HG03575 (cell line): ENCODE measurements at regions not wholly inside any gene's neighbourhood (a gene's known extent, or its start where the extent isn't known, plus 50 kb on each side); places are given as distances from the start of the nearest gene placed in this dataset.

Source experiments
- ATAC-seq: cut with Tn5 transposase; IDR thresholded peaks from one replicate; pipeline ENCODE4 v1.9.1; 2021; ENCODE audit not compliant: unreplicated experiment, insufficient number of reproducible peaks, low FRiP score; ENCODE audit errors: extremely low read depth

DNA sequence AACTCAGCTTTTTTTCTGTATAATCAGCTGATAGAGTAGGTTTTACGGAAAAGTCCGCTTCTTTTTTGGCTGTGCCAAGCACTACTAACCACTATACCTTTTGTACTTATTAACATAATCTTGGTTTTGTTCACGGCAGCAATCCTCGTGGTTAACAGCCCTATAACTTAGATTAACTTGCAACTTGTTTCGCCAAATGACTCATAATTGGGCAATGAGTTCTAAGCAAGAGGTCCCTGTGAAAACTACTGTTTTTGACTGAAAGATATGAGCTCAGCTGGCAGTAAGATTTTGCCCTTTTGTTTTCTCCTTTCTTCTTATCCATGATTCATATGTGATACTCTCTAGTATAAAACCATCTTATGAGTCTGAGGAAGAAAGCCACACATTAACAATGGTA lies 345.0 kb upstream of the PCDH15 start:
- no peak for ATAC-seq

DNA sequence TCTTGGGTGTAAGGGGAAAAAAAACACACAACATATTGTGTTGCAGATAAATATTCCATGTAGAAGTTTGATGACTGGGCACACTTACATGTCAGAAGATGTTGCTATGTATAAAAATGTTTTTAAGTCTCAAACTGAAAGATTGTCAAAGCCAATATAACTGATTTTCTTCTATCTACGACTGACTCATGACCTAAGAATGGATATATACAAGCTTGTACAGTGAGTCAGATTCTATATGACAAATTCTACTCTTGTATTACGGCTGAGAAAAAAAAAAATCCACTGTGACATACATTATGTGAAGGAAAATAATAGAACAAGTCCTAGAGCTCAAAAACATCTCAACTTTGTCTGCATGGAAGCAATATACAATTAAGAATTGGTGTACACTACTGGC lies 343.0 kb upstream of the PCDH15 start:
- ATAC-seq, result no peak

DNA sequence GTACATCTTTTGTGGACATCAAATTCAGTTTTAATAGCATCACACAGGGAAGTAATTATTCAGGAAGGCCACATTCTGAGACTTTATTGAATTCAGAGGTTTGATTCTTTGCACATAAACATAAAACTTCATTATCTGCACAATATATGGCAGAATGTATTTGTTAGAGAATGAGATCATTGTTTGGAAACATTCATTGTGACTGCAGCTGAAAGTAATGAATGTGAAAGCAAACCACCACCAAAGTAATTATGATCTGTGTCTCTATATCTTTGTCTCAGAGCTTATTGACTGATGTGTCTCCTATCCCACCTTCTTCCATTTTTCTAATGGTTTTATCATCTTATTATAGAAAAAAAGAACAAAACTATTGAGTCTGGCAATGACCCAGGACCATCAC lies 340.9 kb upstream of the PCDH15 start:
- no peak for ATAC-seq

GRCh38 chr10:55137063-55137462 lies 336.0 kb upstream of the PCDH15 start:
- no peak for ATAC-seq

DNA sequence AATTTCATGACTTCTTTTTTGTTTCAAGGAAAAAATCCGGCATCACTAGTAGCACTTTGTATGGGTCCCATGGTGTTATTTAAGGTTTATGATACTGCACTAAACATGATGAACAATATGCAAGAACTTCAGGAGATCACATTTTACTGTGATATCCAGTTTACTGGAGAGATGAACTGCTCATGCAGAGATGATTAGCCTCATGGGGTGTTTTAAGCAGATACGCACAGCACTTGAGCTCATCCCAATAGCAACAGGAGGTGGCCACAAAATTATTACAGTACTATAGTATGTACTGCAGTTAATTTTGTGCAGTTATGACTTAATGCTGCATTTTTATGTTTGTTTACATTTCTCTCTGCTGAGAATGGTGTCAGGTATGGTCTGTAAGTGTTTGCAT lies 303.7 kb upstream of the PCDH15 start:
- ATAC-seq, result no peak

- no peak for ATAC-seq
Observed at GRCh38 chr10:55098452-55098851, 297.4 kb upstream of the PCDH15 start.

- ATAC-seq, result no peak
Observed at GRCh38 chr10:55091691-55092328, 290.8 kb upstream of the PCDH15 start.

DNA sequence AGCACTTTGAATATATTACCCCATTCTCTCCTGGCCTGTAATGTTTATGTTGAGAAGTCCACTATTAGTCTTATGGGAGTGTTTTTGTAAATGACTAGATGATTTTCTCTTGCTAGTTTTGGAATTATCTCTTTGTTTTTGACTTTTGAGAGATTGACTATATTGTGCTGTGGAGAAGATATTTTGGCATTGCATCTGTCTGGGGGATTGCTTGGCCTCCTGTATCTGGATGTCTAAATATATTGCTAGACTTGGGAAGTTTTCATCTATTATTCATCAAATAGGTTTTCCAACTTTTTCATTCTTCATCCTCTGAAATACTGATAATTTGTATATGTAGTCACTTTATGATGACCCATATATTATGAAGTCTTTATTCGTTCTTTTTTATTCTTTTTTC lies 277.1 kb upstream of the PCDH15 start:
- no peak for ATAC-seq

DNA sequence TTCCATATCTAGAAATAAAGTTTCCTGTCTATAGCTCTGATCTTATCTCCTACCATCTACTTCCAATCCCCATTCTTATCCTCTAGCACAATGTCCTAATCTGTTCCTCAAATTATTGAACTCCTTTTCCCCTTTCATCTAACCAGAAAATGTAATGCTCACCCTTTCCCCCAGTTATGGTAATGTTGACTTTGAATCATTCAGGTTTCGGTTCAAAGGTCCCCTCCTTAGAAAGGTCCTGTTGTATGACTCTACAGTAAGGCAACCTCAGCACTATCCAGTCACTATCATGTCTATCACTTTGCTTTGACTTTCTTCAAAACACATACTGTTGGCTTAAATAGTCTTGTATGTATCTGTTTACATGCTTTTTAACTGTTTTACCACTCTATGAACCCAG lies 264.2 kb upstream of the PCDH15 start:
- ATAC-seq, result no peak

DNA sequence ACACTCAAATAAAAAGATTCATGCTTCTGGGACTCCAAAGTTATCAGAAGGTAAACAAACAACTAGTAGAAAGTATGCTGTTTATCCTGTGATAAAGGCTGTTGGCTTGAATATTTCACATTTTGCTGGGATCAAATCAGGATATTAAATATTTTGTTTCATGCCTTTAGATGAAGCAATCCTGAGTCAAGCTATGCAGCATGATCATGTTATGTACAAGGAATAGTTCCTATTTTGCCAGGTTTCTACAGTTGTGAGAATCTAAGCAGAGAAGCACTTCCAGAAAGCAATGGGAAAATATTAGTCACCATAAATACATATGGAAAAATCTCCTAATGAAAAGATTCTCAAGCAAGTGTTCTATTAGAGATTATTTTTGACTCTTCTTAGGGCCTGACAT lies 262.8 kb upstream of the PCDH15 start:
- ATAC-seq, result no peak

GRCh38 chr10:55062349-55062748 lies 261.3 kb upstream of the PCDH15 start:
- no peak for ATAC-seq

DNA sequence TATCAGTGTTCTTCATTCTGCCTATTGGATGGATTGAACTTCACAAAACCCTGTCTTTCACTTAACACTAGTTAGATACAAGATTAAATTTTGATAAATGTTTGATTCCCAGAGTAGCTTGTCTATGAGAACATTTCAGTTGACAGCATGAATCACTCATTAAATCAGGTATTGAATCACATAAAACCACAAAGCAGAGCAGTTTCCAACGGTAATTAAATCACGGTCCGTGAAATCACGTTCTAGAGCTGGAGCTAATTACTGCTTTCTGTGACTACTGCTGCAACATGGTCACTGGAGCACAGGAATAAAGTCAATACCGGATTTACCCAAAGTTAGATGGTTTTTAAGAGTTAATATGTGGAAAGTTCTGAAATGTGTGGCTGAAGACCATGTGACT lies 257.8 kb upstream of the PCDH15 start:
- ATAC-seq, result no peak

GRCh38 chr10:55051515-55051914 lies 250.5 kb upstream of the PCDH15 start:
- ATAC-seq, result no peak

- ATAC-seq, result no peak
Observed at GRCh38 chr10:55048830-55049498, 247.9 kb upstream of the PCDH15 start.

DNA sequence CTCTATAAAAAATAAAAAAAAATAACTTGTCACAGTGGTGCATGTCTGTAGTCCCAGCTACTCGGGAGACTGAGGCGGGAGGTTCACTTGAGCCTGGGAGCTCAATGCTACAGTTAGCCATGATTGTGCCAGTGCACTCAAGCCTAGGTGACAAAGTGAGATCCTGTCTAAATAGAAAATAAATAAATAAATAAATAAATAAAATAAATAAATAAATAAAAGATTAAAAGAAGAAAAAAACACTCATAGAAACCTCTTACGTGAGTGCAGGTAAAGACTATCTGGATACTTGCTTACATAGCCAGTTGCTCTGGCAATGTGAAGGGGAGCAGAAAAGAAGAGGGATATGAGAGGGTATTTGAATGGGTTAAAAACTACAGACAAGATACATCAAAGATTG lies 242.5 kb upstream of the PCDH15 start:
- no peak for ATAC-seq

DNA sequence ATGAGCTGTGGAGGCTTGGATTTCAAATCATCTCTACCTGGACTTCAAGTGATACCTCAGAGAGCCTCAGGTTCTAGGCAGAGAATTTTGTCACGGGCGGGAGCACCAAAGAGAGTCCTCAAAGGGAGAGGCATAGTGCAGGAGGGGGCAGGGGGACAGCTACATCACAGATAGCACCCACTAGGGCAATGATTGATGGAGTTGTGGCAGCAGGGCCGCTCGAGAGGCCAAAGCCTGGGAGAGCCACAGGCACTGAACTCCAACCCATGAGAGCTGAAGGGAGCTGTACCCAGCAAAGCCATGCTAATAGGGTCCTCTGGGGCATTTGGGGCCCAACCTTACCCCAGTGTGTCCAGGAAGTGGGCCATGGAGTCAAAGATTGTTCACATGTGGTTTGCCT lies 232.0 kb upstream of the PCDH15 start:
- ATAC-seq, result no peak

DNA sequence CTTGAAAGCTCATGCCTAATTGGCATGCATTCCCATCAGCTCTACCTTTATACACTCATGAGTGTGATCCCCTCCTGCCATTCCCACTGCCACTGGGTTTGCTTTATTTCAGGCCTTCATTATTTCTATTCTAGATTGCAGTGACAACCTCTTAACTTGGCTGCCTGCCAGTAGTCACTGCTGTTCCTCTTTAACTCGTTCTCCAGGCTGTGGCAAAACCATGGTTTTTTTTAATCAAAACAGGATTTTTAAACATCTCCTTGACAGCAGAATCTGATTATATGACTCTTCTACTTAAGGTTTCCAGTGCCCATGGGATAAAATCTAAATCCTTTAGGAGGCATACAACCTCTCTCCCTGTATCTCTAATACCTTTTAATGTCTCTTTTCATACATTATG lies 223.7 kb upstream of the PCDH15 start:
- ATAC-seq, result no peak

DNA sequence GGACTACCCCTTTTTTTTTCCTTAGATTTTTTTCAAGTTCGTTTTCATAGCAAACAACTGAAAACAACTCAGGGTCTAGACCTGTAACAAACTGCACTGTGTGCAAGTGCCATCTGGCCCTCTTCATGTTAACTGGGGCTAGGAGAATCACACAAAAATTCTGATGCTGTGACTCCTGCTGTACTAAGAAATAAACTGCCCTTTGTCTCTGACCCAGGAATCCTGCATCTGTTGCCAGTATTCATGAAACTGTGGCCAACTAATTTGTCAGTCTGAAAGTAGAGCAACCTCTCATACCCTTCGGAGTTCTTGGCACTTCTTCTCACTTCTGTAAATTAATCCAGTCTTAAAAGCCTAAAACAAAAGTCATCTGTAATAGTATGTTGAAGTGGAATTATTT lies 218.4 kb upstream of the PCDH15 start:
- ATAC-seq, result no peak

- no peak for ATAC-seq
Observed at GRCh38 chr10:55013318-55013717, 212.3 kb upstream of the PCDH15 start.

DNA sequence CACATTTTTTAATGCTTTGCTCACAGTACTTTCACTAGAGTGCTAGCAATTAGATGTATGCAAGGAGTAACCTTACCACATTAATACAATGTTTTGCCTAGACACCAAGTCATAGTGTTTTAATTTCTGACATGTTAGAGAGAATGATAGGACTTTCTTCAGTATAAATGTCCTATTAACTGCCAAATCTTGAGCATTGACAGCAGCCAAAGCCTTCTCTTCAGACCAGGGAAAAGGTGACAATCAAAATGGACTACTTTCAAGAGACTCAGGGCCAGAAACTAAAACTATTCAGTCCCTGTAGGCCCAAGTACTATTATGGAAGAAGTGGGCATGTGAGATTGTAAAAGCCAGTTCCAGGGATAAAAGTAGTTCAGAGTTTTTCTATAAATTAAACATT lies 201.4 kb upstream of the PCDH15 start:
- ATAC-seq, result no peak

DNA sequence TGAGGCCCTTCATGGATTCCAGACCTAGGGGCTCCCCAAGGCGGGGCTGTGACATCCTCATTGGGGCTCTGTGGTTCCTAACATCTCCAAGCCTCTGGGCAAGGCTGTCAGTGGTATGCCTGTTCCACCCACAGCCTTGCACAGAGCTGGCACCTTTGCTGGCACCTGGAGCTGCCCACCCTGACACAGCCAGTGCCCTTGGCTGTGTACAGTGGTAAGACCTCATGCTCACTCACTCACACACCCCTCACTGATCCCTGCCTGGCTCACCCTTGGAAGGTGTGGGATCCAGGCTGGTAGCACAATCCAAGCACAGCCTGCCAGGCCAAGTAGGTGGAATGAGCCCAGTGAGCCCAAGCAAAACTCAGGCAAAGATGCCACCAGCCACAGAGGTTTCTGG lies 200.4 kb upstream of the PCDH15 start:
- ATAC-seq, result no peak
